HL-60 (cell line): ENCODE measurements at regions not wholly inside any gene's neighbourhood (a gene's known extent, or its start where the extent isn't known, plus 50 kb on each side); places are given as distances from the start of the nearest gene placed in this dataset.

Experiments
- DNase-seq, 2 experiments: peaks; one replicate each; pipeline ENCODE4 v3.0.0-alpha.2; 2010 to 2020; ENCODE audit warnings: low read depth in 1 of 2, low spot score in 1 of 2
- H3K27ac ChIP-seq: fragments of 250-450 bp; sonication (Bioruptor Pico); replicated peaks from 2 replicates; pipeline ENCODE4 v1.5.1; 2020; ENCODE audit warnings: mild to moderate bottlenecking, moderate library complexity
- H3K27me3 ChIP-seq: fragments of 250-450 bp; sonication (Bioruptor Pico); 2 replicates; pipeline ENCODE4 v1.5.1; 2021; ENCODE audit warnings: mild to moderate bottlenecking, moderate library complexity; ENCODE audit not compliant: insufficient read depth, poor library complexity, severe bottlenecking
- H3K4me3 ChIP-seq: replicated peaks from 2 replicates; pipeline ENCODE4 v1.5.1; 2011; ENCODE audit warnings: mild to moderate bottlenecking, control low read depth, low read length; ENCODE audit not compliant: insufficient read depth
- CTCF ChIP-seq: IDR thresholded peaks from one replicate; pipeline ENCODE4 v1.5.1; 2011; ENCODE audit warnings: low read length, control low read depth, inconsistent platforms; ENCODE audit not compliant: insufficient read depth
- GABPA ChIP-seq: IDR thresholded peaks from 2 replicates; pipeline ENCODE4 v1.6.1; 2012; ENCODE audit warnings: low read depth
- POLR2AphosphoS5 ChIP-seq: IDR thresholded peaks from 2 replicates; pipeline ENCODE4 v1.6.1; 2012; ENCODE audit warnings: low read depth
- REST ChIP-seq: IDR thresholded peaks from 2 replicates; pipeline ENCODE4 v1.6.1; 2012; ENCODE audit warnings: low read depth; ENCODE audit not compliant: insufficient replicate concordance
- SPI1 ChIP-seq: IDR thresholded peaks from 2 replicates; pipeline ENCODE4 v1.6.1; 2012; ENCODE audit warnings: low read depth, mild to moderate bottlenecking, borderline replicate concordance

- Histone ChIP-seq H3K27me3 (no peaks in the 10 kb centered on the region), H3K27ac (no peak overlapping the region), H3K4me3 (no peak overlapping the region)
- TF ChIP-seq SPI1: no peak
- peak; percentile 98 for TF ChIP-seq REST
- no peak for TF ChIP-seq CTCF
- DNase-seq: no peak
Measured at GRCh38 chr1:242847390-242847993, 323.0 kb upstream of the PLD5 start.

GRCh38 chr1:242842094-242842493 is 317.6 kb upstream of the PLD5 start:
- Histone ChIP-seq H3K4me3 (no peak overlapping the region), H3K27me3 (no peaks in the 10 kb centered on the region), H3K27ac (no peak overlapping the region)
- no peak for DNase-seq
- no peak for TF ChIP-seq SPI1
- no peak for TF ChIP-seq CTCF
- no peak for TF ChIP-seq POLR2AphosphoS5
- no peak for TF ChIP-seq GABPA

- no peak for TF ChIP-seq POLR2AphosphoS5
- TF ChIP-seq SPI1: no peak
- no peak for TF ChIP-seq CTCF
- no peak for TF ChIP-seq GABPA
- TF ChIP-seq REST: no peak
- H3K27me3 ChIP-seq: no peaks in the 10 kb centered on the region
- DNase-seq: no peak
Measured at GRCh38 chr1:242839101-242839500, 314.6 kb upstream of the PLD5 start.

GRCh38 chr1:242836423-242836822 is 311.9 kb upstream of the PLD5 start:
- Histone ChIP-seq H3K4me3 (no peak overlapping the region), H3K27me3 (no peaks in the 10 kb centered on the region), H3K27ac (no peak overlapping the region)
- TF ChIP-seq SPI1 (no peak), POLR2AphosphoS5 (no peak), CTCF (no peak), GABPA (no peak), REST (no peak)
- DNase-seq: no peak

More at GRCh38 chr1:242839101-242839500, 314.6 kb upstream of the PLD5 start:
- Histone ChIP-seq H3K4me3 (no peak overlapping the region), H3K27ac (no peak overlapping the region)
